SIG-M5 treated with dmso at 0.1 percent for 504 hours (cell line): ENCODE measurements at regions not wholly inside any gene's neighbourhood (a gene's known extent, or its start where the extent isn't known, plus 50 kb on each side); places are given as distances from the start of the nearest gene placed in this dataset.
"Not testable (repeated sequence)": the region's sequence is repeated elsewhere in the genome, so short reads cannot be mapped to it uniquely, and the experiment has no call there.

Source experiments
- DNase-seq: peaks from one replicate; lab custom pipeline; 2025; ENCODE audit not compliant: unreplicated experiment; lab: John Stamatoyannopoulos, UW

DNA sequence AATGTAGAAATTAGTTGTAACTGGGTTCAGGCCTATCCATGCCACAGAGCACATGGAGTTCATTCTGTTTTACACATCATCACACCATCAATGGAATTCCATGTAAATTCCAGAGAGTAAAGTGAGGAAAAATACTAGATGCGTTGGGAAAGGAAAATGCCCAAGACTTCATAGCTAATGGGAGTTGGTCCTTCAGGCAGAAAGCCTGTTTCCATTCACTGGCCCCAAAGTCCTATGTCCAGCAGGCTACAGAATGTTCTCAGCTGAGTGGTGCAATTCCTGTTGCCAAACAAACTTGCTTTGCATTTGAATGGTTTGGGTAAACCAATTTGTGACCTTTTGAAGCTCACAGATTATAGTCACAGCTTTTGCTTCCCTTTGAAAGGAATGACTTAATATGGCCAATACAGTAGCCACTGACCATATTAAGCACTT lies 164.6 kb upstream of the PFN2 start:
- DNase-seq = no peak

- DNase-seq = no peak
Observed at GRCh38 chr3:150133293-150133692, 162.6 kb upstream of the PFN2 start.

- DNase-seq = peak; percentile 55
Observed at GRCh38 chr3:150132101-150132749, 161.5 kb upstream of the PFN2 start.

DNA sequence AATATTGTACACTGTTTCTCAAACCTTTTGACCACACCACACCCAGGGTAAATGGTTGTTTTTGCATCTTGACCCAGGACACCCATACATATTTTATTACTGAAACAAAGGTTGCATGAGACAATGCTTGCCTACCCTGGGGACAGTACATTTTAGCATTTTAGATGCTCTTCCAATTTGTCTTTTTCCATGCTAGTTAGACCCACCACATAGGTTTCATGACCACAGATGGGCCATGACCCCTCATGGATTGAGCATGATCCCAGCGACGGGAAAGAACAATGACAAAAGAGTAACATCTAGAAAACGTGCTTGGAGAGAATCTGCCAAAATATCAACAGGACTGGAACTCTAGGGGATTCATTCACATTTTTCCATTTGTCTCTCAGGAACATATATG lies 161.0 kb upstream of the PFN2 start:
- DNase-seq = no peak

GRCh38 chr3:150130404-150131100 lies 159.9 kb upstream of the PFN2 start:
- DNase-seq = no peak

GRCh38 chr3:150129166-150129565 lies 158.5 kb upstream of the PFN2 start:
- no peak for DNase-seq

DNA sequence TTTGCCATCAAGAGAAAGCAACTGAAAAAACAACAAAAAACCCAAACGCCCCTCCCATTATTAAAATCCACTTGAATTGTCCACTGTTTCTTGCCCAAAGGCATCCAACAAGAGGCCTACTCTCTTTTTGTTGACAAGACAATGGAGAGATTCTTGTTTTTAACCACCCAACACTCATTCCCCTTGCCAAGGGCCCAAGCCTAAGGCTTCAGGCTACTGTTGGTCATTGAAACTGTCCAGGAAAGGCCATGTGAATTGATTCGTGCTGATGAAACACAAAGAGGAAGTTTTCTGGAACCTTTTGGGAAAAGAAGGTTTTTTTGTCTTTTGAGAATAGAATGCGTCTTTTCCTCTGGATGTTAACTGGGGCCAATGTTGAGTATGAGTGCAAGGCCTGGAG lies 157.4 kb upstream of the PFN2 start:
- DNase-seq = no peak

- DNase-seq = no peak
Observed at GRCh38 chr3:150127011-150127490, 156.4 kb upstream of the PFN2 start.

- no peak for DNase-seq
Observed at GRCh38 chr3:150124142-150124541, 153.4 kb upstream of the PFN2 start.

DNA sequence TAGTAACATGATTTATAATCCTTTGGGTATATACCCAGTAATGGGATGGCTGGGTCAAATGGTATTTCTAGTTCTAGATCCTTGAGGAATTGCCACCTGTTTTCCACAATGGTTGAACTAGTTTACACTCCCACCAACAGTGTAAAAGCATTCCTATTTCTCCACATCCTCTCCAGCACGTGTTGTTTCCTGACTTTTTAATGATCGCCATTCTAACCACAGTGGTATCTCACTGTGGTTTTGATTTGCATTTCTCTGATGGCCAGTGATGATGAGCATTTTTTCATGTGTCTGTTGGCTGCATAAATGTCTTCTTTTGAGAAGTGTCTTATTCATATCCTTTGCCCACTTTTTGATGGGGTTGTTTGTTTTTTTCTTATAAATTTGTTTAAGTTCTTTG lies 152.6 kb upstream of the PFN2 start:
- DNase-seq = not testable (repeated sequence)

GRCh38 chr3:150118219-150118618 lies 147.5 kb upstream of the PFN2 start:
- peak; percentile 23 for DNase-seq

DNA sequence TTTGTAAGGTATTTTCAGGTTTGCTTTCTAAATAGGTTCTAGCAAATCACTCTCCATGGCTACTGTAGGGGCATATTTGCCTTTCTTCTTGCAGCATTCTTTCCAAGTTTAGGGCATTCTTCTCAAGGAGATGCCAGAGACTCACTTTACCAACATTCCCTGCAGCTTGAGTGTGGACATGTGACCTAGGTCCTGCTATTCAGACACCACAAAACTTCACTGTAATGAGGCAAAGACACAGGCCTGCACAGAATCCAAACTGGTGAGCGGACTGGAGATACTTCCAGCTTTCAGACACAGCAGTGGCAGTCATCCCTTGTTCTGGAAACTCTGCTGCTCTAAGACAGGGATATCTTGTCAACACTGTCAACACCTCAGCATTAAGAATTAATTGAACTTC lies 146.4 kb upstream of the PFN2 start:
- DNase-seq = no peak

DNA sequence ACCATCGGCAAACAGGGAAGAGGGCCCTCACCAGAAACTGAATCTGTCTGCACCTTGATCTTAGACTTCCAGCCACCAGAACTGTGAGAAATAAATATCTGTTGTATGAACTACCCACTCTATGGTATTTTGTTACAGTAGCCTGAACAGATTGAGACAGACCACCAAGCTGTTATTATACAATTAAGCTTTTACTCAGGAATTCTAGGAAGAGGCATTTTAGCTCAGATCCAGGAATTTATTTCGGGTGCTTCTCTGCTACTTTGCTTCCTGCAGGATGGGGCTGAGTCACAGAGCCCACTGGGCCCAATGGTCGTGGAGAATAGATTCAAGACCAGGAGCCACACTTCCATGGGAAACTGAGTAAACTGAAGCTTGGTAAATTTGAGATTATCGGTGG lies 145.5 kb upstream of the PFN2 start:
- DNase-seq = no peak

DNA sequence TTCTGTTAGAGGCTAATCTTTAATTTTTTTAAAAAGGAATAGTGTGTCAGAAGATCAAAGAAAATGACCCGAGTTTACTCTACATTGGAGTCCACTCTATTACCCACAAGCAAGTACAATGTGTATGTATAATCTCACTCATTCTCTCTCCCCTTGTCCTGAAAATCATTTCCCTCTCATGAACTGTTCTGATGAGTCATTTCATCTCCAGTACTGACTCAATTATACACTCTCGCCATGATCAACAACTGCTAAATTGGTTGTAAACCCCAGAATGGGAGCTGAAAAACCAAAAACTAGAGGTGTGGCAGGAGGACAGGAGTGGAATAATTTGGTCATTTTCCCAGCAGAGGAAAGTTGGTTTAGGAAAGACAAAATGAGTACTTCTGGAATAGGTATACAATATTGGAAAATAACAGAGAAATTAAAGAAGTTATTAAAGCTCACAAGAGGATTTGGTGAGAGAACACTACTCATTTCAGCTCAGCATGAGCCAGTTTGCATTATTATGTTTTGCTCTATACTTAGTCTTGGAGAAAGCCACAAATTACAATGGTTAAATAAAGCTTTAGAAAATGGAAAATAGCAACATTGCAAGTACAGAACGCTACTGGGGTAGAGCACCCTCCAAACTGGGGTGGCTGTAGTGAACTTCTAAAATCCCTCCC lies 144.3 kb upstream of the PFN2 start:
- DNase-seq = no peak

GRCh38 chr3:150114273-150114672 lies 143.6 kb upstream of the PFN2 start:
- DNase-seq = no peak

DNA sequence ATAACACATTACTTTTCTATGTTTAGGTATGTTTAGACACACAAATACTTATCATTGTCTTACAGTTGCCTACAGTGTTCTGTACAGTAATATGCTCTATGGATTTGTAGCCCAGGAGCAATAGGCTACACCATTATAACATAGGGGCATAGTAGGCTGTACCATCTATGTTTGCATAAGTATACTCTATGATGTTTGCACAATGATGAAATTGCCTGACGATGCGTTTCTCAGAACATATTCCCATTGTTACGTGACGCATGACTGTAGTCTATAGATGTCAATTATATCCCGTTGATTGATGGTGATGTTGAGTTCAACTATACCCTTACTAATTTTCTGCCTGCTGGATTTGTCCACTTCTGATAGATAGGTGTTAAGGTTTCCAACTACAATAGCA lies 139.4 kb upstream of the PFN2 start:
- no peak for DNase-seq

GRCh38 chr3:150107429-150108175 lies 136.9 kb upstream of the PFN2 start:
- DNase-seq = no peak

DNA sequence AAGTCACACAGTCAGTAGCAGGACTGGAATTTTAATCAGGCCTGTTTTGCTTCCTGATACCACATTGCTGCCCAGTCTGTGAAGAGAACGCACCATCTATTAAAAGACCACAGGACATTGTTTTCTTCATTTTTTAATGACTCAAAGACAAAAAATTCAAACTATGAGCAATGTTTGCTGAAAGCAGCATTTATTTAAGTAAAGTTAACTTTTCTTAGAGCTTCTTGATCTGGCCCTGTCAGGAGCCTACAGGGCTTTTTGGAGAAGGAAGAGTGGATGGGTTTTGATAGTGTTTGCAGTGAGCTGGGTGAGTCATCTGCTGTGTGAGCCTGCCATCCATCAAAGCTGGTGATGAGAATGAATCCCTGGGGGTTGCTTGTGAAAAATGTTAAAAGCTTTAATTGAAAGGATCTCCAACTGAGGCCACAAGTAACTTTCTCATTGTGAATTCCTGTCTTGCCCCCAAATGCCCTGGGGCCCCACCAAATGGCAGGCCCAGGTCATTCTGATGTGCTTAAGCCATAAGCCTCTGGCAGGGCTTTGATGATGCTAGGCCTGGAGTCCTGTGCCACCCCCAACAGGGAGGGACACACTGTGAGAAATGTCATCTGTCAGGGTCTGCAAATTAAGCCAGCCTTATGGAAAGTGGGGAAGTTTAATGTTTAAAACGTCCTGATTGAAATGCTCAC lies 136.2 kb upstream of the PFN2 start:
- no peak for DNase-seq

- DNase-seq = no peak
Observed at GRCh38 chr3:150105886-150106612, 135.4 kb upstream of the PFN2 start.

DNA sequence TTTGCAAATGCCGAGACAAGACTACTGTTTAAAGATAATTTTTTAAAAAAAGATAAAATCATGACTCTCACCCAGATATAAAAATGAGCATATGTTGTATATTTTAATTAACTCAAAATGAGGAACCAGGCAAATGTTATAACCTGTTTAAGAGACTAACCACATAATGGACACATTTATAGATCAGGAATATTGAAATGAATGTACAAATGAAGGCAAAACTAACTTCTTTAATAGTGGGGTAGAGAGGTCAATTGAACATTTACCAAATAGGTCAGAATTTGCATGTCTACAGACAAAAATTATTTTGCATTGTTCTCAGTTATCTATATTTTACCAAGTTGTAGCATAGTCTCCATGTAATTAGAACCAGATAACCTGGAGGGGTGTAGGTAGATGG lies 134.3 kb upstream of the PFN2 start:
- DNase-seq = no peak
